DOHH2 (cell line): ENCODE measurements at regions not wholly inside any gene's neighbourhood (a gene's known extent, or its start where the extent isn't known, plus 50 kb on each side); places are given as distances from the start of the nearest gene placed in this dataset.

Source experiments
- H3F3A ChIP-seq: fragments of 200-600 bp; sonication (generic), shearing (Covaris generic); 2 replicates; pipeline ENCODE4 v1.6.0; 2016; ENCODE audit warnings: antibody characterized with exemption, mild to moderate bottlenecking; ENCODE audit not compliant: control insufficient read depth, insufficient read depth
- H3K27ac ChIP-seq: fragments of 200-600 bp; sonication (generic); 2 replicates; pipeline ENCODE4 v1.5.1; 2014; ENCODE audit warnings: low read depth, mild to moderate bottlenecking, low read length, moderate library complexity
- H3K27me3 ChIP-seq: fragments of 200-600 bp; sonication (generic); 2 replicates; pipeline ENCODE4 v1.6.1; 2014; ENCODE audit warnings: mild to moderate bottlenecking, low read length, mixed read lengths; ENCODE audit not compliant: control insufficient read depth
- H3K36me3 ChIP-seq: fragments of 200-600 bp; sonication (generic); 2 replicates; pipeline ENCODE4 v1.6.1; 2014; ENCODE audit warnings: mild to moderate bottlenecking, low read length, moderate library complexity, mixed read lengths; ENCODE audit not compliant: control insufficient read depth
- H3K4me1 ChIP-seq: fragments of 200-600 bp; sonication (generic); 2 replicates; pipeline ENCODE4 v1.6.1; 2014; ENCODE audit warnings: mild to moderate bottlenecking, low read length, mixed read lengths; ENCODE audit not compliant: control insufficient read depth
- H3K4me2 ChIP-seq: fragments of 200-600 bp; sonication (generic); 2 replicates; pipeline ENCODE4 v1.6.0; 2014; ENCODE audit warnings: mild to moderate bottlenecking, low read length, moderate library complexity
- H3K4me3 ChIP-seq: fragments of 200-600 bp; sonication (generic); 2 replicates; pipeline ENCODE4 v1.5.1; 2014; ENCODE audit warnings: mild to moderate bottlenecking, low read length, mixed read lengths
- H3K79me2 ChIP-seq: fragments of 200-600 bp; sonication (generic); 2 replicates; pipeline ENCODE4 v1.6.1; 2014; ENCODE audit warnings: mild to moderate bottlenecking, low read length, mixed read lengths; ENCODE audit not compliant: control insufficient read depth
- H3K9me2 ChIP-seq: fragments of 200-600 bp; sonication (generic); replicated peaks from 2 replicates; pipeline ENCODE4 v1.6.1; 2014; ENCODE audit warnings: mild to moderate bottlenecking, low read length, mixed read lengths; ENCODE audit not compliant: control insufficient read depth
- H3K9me3 ChIP-seq: fragments of 200-600 bp; sonication (generic); 2 replicates; pipeline ENCODE4 v1.6.1; 2014; ENCODE audit warnings: antibody characterized with exemption, low read length, mixed read lengths; ENCODE audit not compliant: control insufficient read depth, insufficient read depth
- H4K20me1 ChIP-seq: fragments of 200-600 bp; sonication (generic); 2 replicates; pipeline ENCODE4 v1.6.0; 2014; ENCODE audit warnings: low read depth, mild to moderate bottlenecking, antibody characterized with exemption, low read length, moderate library complexity; ENCODE audit not compliant: control insufficient read depth, insufficient read depth
- EZH2phosphoT487 ChIP-seq: fragments of 200-600 bp; sonication (generic); IDR thresholded peaks from 2 replicates; pipeline ENCODE4 v1.6.1; 2017; ENCODE audit warnings: borderline replicate concordance, mild to moderate bottlenecking, antibody characterized with exemption, low read length, moderate library complexity, mixed read lengths
- TF ChIP-seq, protein P1 (sequence below): fragments of 200-600 bp; sonication (generic); IDR thresholded peaks from one replicate; pipeline ENCODE4 v1.5.1; 2014; ENCODE audit warnings: antibody characterized with exemption, mild to moderate bottlenecking, low read depth, low read length; ENCODE audit not compliant: poor library complexity, severe bottlenecking

DNA sequence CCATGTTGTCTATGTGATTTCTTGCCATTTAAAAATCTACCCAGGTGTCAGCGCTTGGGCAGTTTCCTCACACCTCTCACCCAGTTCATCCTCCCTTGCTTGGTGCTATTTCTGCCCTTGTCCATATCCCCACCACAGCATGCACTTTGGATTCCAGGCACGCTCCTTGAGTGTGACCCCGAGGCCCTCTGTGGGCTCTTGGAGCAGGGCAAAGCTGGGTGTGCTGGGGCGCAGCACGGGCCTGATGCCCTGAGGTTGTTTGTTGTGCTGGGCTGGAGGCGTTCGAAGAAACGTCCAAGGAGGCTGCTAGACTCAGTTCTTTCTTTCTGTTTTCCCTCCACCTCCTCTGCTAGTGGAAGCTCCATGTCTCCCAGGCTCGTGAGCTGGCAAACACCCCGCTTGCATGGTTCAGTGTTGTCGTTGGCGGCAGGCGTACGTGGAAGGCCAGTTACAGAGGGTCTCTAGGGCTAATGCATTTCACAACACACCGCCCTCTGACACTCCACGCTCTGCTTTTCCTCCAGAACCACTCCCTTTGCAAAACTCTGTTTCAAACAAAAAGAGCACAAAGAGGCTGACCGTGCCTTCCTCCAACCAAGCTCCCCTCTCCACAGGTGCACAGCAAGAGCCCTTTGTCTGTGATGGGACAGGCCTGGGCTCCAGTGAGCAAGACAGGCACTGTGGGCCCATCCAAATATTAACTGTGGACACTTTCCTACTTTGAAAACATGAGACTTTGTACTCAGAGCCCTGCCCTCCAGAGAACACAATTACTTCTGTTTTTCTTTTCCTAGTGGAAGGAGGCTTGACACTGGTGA lies 117.7 kb upstream of the GJB6 start:
- no peaks in the 10 kb centered on the region for H3F3A ChIP-seq
- H3K27ac ChIP-seq: no peak overlapping the region
- H3K4me2 ChIP-seq: no peak overlapping the region
- no peaks in the 10 kb centered on the region for H3K27me3 ChIP-seq
- H3K4me3 ChIP-seq: no peak overlapping the region
- H3K79me2 ChIP-seq: no peaks in the 10 kb centered on the region
- no peaks in the 10 kb centered on the region for H3K36me3 ChIP-seq
- H3K9me2 ChIP-seq: no peaks in the 10 kb centered on the region
- H4K20me1 ChIP-seq: no peaks in the 10 kb centered on the region
- no peaks in the 10 kb centered on the region for H3K9me3 ChIP-seq
- no peaks in the 10 kb centered on the region for H3K4me1 ChIP-seq
- TF ChIP-seq, protein P1, sequence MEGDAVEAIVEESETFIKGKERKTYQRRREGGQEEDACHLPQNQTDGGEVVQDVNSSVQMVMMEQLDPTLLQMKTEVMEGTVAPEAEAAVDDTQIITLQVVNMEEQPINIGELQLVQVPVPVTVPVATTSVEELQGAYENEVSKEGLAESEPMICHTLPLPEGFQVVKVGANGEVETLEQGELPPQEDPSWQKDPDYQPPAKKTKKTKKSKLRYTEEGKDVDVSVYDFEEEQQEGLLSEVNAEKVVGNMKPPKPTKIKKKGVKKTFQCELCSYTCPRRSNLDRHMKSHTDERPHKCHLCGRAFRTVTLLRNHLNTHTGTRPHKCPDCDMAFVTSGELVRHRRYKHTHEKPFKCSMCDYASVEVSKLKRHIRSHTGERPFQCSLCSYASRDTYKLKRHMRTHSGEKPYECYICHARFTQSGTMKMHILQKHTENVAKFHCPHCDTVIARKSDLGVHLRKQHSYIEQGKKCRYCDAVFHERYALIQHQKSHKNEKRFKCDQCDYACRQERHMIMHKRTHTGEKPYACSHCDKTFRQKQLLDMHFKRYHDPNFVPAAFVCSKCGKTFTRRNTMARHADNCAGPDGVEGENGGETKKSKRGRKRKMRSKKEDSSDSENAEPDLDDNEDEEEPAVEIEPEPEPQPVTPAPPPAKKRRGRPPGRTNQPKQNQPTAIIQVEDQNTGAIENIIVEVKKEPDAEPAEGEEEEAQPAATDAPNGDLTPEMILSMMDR: no peak
- no peak for TF ChIP-seq EZH2phosphoT487

DNA sequence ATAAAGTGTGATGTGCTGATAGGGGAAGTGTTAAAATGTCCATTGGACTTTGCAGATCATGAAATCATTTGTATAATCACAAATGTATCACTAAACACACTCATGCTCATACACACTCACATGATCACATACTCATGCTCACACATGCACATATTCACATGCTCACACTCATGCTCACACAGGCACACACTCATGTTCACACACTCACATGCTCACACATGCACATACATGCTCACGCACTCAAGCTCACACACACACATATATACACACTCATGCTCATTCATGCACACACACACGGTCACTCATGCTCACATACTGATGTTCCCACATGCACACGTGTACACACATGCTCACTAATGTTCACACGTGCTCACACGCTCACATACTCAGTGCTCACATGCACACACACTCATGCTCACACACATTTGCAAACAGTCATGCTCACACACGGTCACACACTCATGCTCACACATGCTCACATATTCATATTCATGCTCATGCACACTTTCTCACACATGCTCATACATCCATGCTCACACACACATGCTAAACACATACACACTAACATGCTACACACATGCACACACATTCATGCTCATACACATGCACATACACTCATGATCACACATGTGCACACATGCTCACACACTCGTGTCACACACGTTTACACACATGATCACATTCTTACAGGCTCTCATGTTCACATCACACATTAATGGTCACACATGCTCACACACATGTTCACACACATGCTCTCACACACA lies 116.7 kb upstream of the GJB6 start:
- Histone ChIP-seq H3K4me3 (no peak overlapping the region), H3K4me1 (no peaks in the 10 kb centered on the region), H3K9me2 (no peaks in the 10 kb centered on the region), H3K27me3 (no peaks in the 10 kb centered on the region), H3F3A (no peaks in the 10 kb centered on the region), H3K36me3 (no peaks in the 10 kb centered on the region), H3K4me2 (no peak overlapping the region), H3K79me2 (no peaks in the 10 kb centered on the region), H3K27ac (no peak overlapping the region), H3K9me3 (no peaks in the 10 kb centered on the region), H4K20me1 (no peaks in the 10 kb centered on the region)
- TF ChIP-seq, protein P1: no peak
- TF ChIP-seq EZH2phosphoT487: no peak

DNA sequence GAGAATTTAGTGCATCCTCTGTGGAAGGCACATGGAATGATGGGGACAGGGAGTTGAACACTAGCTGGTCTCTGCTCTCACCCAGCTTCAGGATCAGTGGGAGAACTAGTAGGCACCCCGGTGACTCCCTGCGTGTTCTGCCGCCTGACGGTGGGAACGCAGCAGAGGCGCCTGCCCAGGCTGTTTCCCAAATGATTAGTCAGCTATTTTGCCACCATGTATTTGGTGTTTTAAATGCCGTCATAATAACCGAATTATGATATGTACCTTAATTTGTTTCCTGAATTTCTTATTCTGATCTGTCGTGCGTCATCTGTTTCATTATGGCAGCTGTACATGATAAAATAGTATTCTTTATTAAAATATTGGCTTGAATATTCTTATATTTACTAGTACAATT lies 115.9 kb upstream of the GJB6 start:
- Histone ChIP-seq H3K4me1 (no peaks in the 10 kb centered on the region), H4K20me1 (no peaks in the 10 kb centered on the region), H3K4me2 (no peak overlapping the region), H3K9me3 (no peaks in the 10 kb centered on the region), H3K9me2 (no peaks in the 10 kb centered on the region), H3K27ac (no peak overlapping the region), H3K4me3 (no peak overlapping the region), H3F3A (no peaks in the 10 kb centered on the region), H3K27me3 (no peaks in the 10 kb centered on the region), H3K36me3 (no peaks in the 10 kb centered on the region), H3K79me2 (no peaks in the 10 kb centered on the region)
- no peak for TF ChIP-seq EZH2phosphoT487
- TF ChIP-seq, protein P1: no peak
